ENCODE measurements at regions not wholly inside any gene's neighbourhood (a gene's known extent, or its start where the extent isn't known, plus 50 kb on each side); places are given as distances from the start of the nearest gene placed in this dataset.
"Not testable (repeated sequence)": the region's sequence is repeated elsewhere in the genome, so short reads cannot be mapped to it uniquely, and the experiment has no call there.

- no peak for DNase-seq
Measured at GRCh38 chr3:6242104-6242503, 618.8 kb upstream of the GRM7 start.

- DNase-seq: no peak
Measured at GRCh38 chr3:6248528-6248927, 612.4 kb upstream of the GRM7 start.

DNA sequence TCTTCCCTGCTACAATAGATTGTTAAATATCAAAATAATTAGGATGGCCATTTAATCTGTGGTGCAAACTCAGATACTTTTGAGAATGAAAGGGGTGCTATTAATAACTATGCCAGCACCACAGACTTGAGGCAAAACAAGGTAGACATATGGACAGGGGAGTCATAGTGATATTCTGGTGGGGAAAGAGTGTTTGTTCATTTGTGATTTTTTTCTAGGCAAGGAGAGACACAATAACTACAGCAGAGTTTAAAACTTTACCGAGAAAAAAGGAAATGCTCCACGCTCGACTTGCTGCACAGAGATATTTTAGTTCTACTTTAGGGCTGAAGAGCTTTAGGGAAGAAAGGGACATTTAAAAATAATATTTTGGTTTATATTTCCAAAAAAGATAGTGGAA is 611.2 kb upstream of the GRM7 start:
- DNase-seq: no peak

DNA sequence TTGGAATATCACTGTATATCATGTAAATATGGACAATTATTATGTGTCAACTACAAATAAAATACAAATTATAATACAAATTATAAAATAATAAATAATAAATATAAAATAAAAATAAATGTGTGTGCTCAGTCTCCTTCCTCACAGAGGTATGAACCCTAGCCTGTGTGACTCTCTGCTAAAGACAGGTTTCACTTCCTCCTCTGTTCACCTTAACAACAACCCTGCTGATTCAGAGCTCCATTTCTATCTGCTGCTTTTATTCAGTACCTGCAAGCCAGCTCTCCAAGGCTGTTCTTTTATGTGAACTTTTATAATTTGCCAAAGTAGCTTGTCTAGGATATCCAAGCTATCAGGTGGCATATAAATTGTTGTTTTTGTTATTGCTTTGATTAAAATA is 610.7 kb upstream of the GRM7 start:
- no peak for DNase-seq

- DNase-seq: no peak
Measured at GRCh38 chr3:6251612-6252400, 609.1 kb upstream of the GRM7 start.

GRCh38 chr3:6254490-6254889 is 606.4 kb upstream of the GRM7 start:
- no peak for DNase-seq

DNA sequence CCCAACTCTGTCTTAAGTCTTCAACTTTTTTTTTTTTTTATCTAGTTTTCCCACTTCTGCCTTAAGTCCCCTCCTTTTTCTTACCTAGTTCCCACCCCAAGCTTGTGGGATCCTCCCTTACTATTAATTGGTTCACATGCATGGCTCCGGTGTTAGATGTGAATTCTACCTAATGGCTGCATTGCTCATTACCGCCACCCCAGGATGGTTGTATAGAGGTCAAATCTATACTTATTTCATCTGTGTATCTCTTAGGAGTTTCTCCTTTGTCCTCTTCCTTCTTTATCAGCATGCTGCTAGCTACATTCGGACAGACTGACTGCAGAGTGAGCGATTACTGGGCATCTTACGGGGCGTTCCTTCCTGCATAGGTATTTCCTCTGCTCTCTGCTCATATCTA is 605.7 kb upstream of the GRM7 start:
- DNase-seq: no peak

DNA sequence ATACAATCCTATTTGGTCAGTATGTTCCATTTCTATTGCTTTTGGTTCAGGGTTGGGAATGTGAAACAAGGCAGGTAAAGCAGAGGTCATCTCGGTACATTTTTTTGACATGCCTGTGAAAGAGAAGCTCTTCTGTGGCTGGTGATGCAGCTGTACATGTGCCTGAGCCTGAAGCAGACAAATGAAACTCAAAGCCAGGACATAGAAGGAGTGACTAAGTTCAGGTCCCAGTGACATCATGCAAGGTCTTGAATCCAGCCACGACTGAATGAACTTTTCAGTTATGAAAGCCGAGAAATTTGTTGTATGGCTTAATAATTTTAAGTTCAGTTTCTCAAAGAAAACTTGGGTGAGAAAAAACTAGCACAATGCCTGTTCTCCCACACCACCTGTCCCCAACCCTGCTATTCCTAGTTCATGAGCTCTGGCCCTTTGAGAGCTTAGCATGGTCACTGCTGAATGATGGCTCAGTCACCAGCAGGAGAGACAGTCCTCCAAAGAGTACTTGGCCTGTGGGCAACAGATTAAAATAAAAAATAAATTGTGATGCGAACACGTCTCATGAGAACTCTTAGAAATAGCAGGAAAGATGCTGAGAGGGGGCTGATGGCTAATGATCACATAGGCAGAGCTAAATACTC is 600.2 kb upstream of the GRM7 start:
- no peak for DNase-seq

GRCh38 chr3:6262010-6262409 is 598.9 kb upstream of the GRM7 start:
- DNase-seq: no peak

GRCh38 chr3:6264036-6264435 is 596.9 kb upstream of the GRM7 start:
- no peak for DNase-seq

- DNase-seq: no peak
Measured at GRCh38 chr3:6264906-6265305, 596.0 kb upstream of the GRM7 start.

DNA sequence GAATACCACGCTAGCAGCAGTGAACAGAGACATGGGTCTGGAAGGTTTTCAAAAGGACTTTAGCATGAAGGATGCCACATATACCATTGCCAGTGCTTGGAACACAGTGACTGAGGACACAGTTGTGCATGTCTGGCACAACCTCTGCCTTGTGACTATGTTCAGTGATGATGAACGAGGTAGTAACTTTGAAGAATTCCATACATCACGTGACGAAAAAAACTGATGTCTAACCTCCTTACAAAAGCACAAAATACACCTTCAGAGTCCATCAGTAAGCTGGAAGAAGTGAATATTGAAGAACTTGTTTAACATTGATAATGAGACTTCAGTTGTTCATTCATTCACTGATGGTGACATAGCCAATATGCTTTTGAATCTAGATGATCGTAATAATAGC is 594.8 kb upstream of the GRM7 start:
- DNase-seq: no peak

DNA sequence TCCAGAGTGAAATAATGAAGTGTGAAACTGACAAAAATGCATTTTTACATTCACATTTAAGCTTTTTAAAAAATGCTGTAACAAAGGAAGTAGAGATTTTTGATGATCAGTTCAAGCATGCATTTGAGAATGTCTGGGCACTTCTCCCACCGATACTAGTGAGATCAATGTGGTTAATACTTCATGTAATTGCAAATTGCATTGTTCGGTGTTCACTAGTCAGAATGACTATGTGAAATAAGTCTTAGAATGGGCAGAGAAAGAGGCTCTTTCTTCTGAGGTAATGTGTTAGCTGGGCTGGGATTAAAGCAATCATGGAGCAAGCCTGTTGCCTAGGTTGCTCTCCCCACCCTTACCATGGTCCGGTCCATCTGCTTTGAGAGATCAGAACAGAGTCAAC is 587.0 kb upstream of the GRM7 start:
- no peak for DNase-seq

DNA sequence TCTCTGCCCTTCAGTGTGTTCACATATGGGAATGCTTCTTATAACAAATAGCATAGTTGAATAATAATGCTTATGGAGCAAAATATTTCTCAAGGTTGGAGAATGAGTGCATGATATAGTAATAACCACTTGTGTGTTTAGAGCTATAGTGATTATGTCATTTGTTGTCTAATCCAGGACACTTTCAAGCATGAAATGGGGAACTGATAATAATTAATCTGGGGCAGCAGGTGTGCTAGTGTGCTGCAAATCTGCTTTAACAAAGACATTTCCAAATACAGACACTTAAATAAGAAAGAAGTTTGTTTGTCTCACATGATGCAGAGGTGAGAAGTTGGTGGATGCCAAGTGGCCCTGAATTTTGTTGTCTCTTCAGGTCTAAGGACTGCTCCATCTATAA is 579.3 kb upstream of the GRM7 start:
- DNase-seq: no peak

GRCh38 chr3:6282918-6283317 is 578.0 kb upstream of the GRM7 start:
- DNase-seq: no peak

GRCh38 chr3:6287088-6287875 is 573.6 kb upstream of the GRM7 start:
- DNase-seq: no peak

GRCh38 chr3:6301626-6302025 is 559.3 kb upstream of the GRM7 start:
- DNase-seq: no peak

DNA sequence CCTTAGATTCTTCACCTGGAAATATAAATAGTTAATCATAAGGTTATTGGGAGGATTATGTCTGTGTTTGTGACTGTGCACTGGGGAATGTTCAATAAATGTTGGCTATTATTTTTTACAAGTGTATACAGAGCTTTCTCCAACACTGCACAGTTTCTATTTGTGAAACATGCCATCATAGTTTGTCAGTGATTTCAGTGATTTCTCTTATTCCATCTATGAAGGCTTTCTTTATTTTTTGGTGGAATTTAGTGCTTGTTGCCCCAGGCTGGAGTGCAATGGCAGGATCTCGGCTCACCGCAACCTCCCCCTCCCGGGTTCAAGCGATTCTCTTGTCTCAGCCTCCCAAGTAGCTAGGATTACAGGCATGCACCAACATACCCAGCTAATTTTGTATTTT is 545.0 kb upstream of the GRM7 start:
- DNase-seq: no peak

GRCh38 chr3:6321999-6322398 is 538.9 kb upstream of the GRM7 start:
- DNase-seq: no peak

DNA sequence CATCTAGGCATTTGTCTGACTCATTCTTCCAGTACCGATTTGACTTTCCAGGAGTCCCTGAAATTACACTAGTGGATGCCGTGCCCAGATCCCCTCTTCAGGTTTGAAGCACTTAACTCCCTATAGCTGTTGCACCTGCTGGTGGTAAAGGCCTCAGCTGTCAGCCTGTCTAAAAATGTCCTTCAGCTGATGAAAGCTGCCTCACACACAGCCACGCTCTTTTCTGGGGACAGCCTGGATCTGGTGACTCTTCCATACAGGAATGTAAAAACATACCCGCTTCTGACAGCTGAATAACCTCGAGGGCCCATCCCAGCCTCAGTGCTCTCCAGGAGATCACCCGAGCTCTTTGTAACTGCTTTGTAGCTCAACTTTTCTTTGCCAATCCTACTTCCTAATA is 534.1 kb upstream of the GRM7 start:
- peak; percentile 50 for DNase-seq

DNA sequence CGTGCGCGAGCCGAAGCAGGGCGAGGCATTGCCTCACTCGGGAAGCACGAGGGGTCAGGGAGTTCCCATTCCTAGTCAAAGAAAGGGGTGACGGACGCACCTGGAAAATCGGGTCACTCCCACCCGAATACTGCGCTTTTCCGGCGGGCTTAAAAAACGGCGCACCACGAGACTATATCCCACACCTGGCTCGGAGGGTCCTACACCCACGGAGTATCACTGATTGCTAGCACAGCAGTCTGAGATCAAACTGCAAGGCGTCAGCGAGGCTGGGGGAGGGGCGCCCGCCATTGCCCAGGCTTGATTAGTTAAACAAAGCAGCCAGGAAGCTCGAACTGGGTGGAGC is 520.0 kb upstream of the GRM7 start:
- DNase-seq: not testable (repeated sequence)

DNA sequence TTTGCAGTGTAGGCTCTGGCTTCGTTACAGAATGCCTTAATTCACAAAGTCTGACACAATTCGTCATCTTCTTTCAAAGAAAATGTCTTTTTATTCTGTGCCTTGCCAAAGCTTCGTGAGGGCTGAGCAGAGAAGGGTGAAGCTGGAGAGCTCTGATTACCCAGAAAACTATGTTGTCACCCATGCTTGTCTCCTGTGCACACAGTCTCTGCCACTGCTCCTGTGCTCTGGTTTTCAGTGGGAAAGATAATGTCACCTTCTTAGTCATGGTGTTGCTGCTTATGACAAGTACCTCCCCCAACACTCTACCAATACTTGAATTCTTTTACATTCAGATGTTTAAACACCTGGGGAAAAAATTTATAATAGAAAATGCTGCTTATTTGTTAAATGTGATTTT is 509.2 kb upstream of the GRM7 start:
- no peak for DNase-seq

DNA sequence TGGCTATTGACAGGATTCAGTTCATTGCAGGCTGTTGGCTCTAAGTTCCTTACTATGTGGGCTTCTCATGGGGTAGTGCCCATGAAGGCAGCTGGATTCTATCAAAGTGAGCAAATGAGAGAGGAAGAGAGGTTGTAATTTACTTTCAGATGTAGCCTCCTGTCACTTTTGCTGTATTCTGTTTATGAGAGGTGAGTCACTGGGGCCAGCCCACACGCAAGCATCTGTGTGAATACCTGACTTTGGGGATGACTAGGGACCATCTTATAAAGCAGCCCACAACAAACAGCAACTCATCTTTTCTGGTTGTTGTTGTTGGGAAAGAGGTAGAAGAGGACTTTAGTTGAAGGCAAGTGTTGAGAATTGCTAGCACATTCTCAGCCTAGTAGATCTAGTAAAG is 506.3 kb upstream of the GRM7 start:
- DNase-seq: no peak

- no peak for DNase-seq
Measured at GRCh38 chr3:6362406-6362805, 498.5 kb upstream of the GRM7 start.

Measured in femur (tissue), 1 donor.